ENCODE measurements at regions not wholly inside any gene's neighbourhood (a gene's known extent, or its start where the extent isn't known, plus 50 kb on each side); places are given as distances from the start of the nearest gene placed in this dataset.

DNA sequence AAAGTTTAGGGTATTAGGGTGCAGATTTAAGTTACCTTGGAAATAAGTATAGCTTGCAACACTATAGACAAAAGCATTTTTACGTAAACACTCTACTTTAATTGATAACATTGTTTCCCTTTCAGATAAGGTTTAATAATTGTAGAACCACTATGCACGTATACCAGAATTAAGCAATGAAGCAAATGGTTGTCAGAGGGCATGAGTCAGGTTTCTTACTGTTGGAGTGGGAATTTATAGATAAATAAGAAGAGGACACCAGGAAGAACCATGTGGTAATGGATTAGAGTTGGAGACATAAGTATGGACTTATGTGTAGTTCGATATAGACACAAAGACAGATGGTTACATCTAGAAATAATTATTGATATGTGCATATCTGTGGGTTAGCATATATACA lies 355.6 kb downstream of the ETV1 start:
- H3K9ac ChIP-seq (ENCODE audit: insufficient read length) = no peak overlapping the region
- TF ChIP-seq FOXP2 (optimal IDR thresholded peaks at IDR 0.05; ENCODE audit: control extremely low read depth, extremely low read length, insufficient read depth) (no peak), POLR2AphosphoS5 (IDR thresholded peaks at IDR 0.05; ENCODE audit: borderline replicate concordance, low read depth, low read length) (no peak), EZH2 (IDR thresholded peaks at IDR 0.05) (no peak)
- no peaks in the 10 kb centered on the region for H3K9me3 ChIP-seq (ENCODE audit: low read depth, low read length)
- H3K4me3 ChIP-seq = no peak overlapping the region
- no peaks in the 10 kb centered on the region for H3K36me3 ChIP-seq (ENCODE audit: insufficient read depth, low read length)
- no peak for DNase-seq (ENCODE audit: low read depth, low spot score)
- H3K27ac ChIP-seq = no peak overlapping the region

DNA sequence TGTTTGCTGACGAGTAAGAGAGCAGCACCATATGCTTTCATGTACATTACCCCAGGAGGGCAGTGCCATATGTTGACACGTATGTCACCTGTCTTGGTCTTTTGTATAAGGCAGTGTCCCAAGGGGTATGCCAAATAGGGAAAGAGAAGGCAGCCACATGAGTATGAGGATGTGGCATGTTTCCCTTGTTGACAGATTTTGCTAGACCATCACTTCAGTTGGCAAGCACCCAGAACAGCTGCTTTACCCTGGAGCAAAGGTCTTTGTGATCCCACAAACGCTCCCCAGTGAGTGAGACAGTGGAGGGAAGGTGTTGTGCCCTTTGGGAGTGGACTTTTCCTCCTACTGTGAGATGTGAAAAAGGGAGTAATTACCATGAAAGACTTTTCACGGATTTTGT lies 350.1 kb downstream of the ETV1 start:
- no peaks in the 10 kb centered on the region for H3K9me3 ChIP-seq (ENCODE audit: low read depth, low read length)
- no peaks in the 10 kb centered on the region for H3K36me3 ChIP-seq (ENCODE audit: insufficient read depth, low read length)
- H3K4me3 ChIP-seq = no peak overlapping the region
- H3K27ac ChIP-seq = no peak overlapping the region
- no peak for DNase-seq (ENCODE audit: low read depth, low spot score)
- H3K9ac ChIP-seq (ENCODE audit: insufficient read length) = no peak overlapping the region
- TF ChIP-seq POLR2AphosphoS5 (IDR thresholded peaks at IDR 0.05; ENCODE audit: borderline replicate concordance, low read depth, low read length) = no peak
- TF ChIP-seq FOXP2 (optimal IDR thresholded peaks at IDR 0.05; ENCODE audit: control extremely low read depth, extremely low read length, insufficient read depth) = no peak
- no peak for TF ChIP-seq EZH2 (IDR thresholded peaks at IDR 0.05)

DNA sequence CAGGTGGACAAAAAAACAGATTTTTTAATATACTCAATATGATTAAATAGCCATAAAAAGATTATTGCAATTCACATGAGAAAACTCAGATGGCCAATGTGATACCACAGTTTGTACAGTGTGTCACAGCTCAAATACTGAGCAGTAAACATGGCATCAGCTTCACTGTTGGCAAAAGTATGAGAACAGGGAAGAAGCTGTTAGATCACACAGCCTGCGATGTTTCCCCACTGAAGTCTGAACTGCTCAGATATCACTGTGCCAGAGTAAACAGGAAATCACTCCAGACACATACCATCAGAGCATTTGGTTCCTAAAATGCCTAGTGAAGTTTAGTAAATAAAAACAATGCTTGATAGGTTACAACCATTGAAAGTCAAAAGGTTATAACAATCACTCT lies 347.8 kb downstream of the ETV1 start:
- TF ChIP-seq EZH2 (IDR thresholded peaks at IDR 0.05) (no peak), POLR2AphosphoS5 (IDR thresholded peaks at IDR 0.05; ENCODE audit: borderline replicate concordance, low read depth, low read length) (no peak), FOXP2 (optimal IDR thresholded peaks at IDR 0.05; ENCODE audit: control extremely low read depth, extremely low read length, insufficient read depth) (no peak)
- H3K9ac ChIP-seq (ENCODE audit: insufficient read length) = no peak overlapping the region

DNA sequence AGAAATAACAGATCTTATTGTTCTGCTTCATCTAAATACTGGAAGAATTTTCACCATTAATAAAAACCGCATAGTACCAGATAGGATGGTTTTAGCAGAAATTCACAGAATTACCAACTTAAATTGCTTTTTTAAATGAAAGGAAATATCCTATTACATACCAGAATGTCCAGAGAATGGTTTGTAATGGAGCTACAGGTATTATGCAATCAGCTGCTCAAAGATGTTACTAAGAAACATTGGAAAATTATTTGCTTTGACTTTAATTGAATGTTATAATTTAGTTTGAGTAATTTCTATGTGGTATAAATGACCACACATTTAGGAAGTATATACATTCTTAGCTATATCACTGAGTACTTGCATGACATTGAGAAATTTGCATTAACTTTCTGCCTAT lies 338.3 kb downstream of the ETV1 start:
- H3K9ac ChIP-seq (ENCODE audit: insufficient read length) = no peak overlapping the region
- H3K4me3 ChIP-seq = no peak overlapping the region
- DNase-seq (ENCODE audit: low read depth, low spot score) = no peak
- TF ChIP-seq EZH2 (IDR thresholded peaks at IDR 0.05) (no peak), FOXP2 (optimal IDR thresholded peaks at IDR 0.05; ENCODE audit: control extremely low read depth, extremely low read length, insufficient read depth) (no peak), POLR2AphosphoS5 (IDR thresholded peaks at IDR 0.05; ENCODE audit: borderline replicate concordance, low read depth, low read length) (no peak)
- H3K36me3 ChIP-seq (ENCODE audit: insufficient read depth, low read length) = no peaks in the 10 kb centered on the region
- no peaks in the 10 kb centered on the region for H3K9me3 ChIP-seq (ENCODE audit: low read depth, low read length)
- no peak overlapping the region for H3K27ac ChIP-seq

More for the DNA sequence above, 347.8 kb downstream of the ETV1 start:
- Histone ChIP-seq H3K27ac (no peak overlapping the region), H3K4me3 (no peak overlapping the region), H3K36me3 (ENCODE audit: insufficient read depth, low read length) (no peaks in the 10 kb centered on the region), H3K9me3 (ENCODE audit: low read depth, low read length) (no peaks in the 10 kb centered on the region)
- no peak for DNase-seq (ENCODE audit: low read depth, low spot score)

DNA sequence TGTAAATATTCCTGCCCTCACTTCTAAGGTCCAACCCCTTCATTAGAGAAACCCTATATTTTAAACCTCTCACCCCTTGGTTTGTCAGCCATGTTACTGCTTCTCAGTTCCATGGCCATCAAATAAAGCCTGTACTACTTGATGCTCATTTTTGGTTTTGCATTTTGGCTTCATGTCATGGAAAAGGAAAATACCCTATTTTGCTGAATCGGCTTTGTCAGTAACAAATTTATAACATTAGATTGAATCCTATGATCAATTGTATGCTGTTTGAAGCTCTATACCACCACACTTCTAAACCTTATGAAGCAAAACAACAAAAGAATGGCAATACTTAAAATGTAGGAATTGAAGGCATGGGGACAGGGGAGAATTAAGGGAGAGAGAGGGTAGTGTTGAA lies 333.1 kb downstream of the ETV1 start:
- Histone ChIP-seq H3K4me3 (no peak overlapping the region), H3K9ac (ENCODE audit: insufficient read length) (no peak overlapping the region), H3K9me3 (ENCODE audit: low read depth, low read length) (no peaks in the 10 kb centered on the region; the same call in 1 of the 2 replicates), H3K36me3 (ENCODE audit: insufficient read depth, low read length) (no peaks in the 10 kb centered on the region), H3K27ac (no peak overlapping the region)
- no peak for TF ChIP-seq EZH2 (IDR thresholded peaks at IDR 0.05)
- TF ChIP-seq FOXP2 (optimal IDR thresholded peaks at IDR 0.05; ENCODE audit: control extremely low read depth, extremely low read length, insufficient read depth) = no peak
- TF ChIP-seq POLR2AphosphoS5 (IDR thresholded peaks at IDR 0.05; ENCODE audit: borderline replicate concordance, low read depth, low read length) = no peak
- no peak for DNase-seq (ENCODE audit: low read depth, low spot score)

DNA sequence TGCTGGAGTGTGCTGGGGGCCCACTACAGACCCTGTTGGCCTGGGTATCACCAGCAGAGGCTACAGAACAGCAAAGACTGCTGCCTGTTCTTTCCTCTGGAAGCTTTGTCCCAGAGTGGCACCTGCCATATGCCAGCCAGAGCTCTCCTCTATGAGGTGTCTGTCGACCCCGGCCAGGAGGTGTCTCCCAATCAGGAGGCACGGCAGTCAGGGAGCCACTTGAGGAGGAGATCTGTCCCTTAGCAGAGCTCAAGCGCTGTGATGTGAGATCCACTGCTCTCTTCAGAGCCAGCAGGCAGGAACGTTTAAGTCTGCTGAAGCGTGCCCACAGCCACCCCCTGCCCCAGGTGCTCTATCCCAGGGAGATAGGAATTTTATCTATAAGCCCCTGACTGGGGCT lies 316.2 kb downstream of the ETV1 start:
- Histone ChIP-seq H3K9me3 (ENCODE audit: low read depth, low read length) (no peaks in the 10 kb centered on the region), H3K27ac (no peak overlapping the region), H3K9ac (ENCODE audit: insufficient read length) (no peak overlapping the region), H3K36me3 (ENCODE audit: insufficient read depth, low read length) (no peaks in the 10 kb centered on the region), H3K4me3 (no peak overlapping the region)
- DNase-seq (ENCODE audit: low read depth, low spot score) = no peak
- TF ChIP-seq POLR2AphosphoS5 (IDR thresholded peaks at IDR 0.05; ENCODE audit: borderline replicate concordance, low read depth, low read length) (no peak), EZH2 (IDR thresholded peaks at IDR 0.05) (no peak), FOXP2 (optimal IDR thresholded peaks at IDR 0.05; ENCODE audit: control extremely low read depth, extremely low read length, insufficient read depth) (no peak)

DNA sequence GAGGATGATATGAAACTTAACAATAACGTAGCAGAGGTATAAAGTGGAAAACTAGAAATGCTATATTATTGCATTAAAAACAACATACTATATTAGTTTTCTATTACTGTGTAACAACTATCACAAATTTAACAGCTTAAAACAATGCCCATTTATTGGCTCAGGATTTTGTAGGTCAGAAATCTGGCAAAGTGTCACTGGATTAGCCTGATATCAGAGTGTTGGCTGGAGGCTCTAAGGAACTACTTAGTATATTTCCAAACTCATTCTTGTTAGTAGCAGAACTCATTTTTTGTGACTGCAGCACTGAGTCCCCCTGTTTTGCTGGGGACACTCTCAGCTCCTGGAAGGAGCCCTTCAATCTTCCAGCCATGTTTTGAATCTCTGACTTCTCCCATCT lies 306.8 kb downstream of the ETV1 start:
- Histone ChIP-seq H3K9me3 (ENCODE audit: low read depth, low read length) (no peaks in the 10 kb centered on the region), H3K27ac (no peak overlapping the region), H3K36me3 (ENCODE audit: insufficient read depth, low read length) (no peaks in the 10 kb centered on the region), H3K9ac (ENCODE audit: insufficient read length) (no peak overlapping the region), H3K4me3 (no peak overlapping the region)
- TF ChIP-seq FOXP2 (optimal IDR thresholded peaks at IDR 0.05; ENCODE audit: control extremely low read depth, extremely low read length, insufficient read depth) (no peak), POLR2AphosphoS5 (IDR thresholded peaks at IDR 0.05; ENCODE audit: borderline replicate concordance, low read depth, low read length) (no peak), EZH2 (IDR thresholded peaks at IDR 0.05) (no peak)
- no peak for DNase-seq (ENCODE audit: low read depth, low spot score)

DNA sequence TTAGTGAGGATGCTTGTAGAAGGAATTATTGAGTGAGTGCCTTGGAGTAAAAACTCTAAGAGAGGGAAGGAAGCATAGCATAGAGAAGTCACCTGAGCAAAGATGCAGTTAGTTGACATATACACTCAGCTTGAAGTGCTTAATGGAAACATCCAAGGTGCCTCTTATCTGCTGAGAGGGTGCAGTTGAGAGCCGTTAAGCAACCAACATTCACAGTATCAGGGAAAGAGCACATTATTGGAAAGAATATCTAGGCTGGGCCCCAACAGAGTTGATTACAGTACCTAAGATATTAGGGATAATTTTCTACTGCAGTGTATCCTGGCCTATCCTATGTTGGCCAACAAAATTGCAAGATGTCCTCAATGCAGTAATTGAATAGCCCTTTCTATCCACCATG lies 302.0 kb downstream of the ETV1 start:
- no peaks in the 10 kb centered on the region for H3K36me3 ChIP-seq (ENCODE audit: insufficient read depth, low read length)
- DNase-seq (ENCODE audit: low read depth, low spot score) = no peak
- no peak overlapping the region for H3K27ac ChIP-seq
- H3K9me3 ChIP-seq (ENCODE audit: low read depth, low read length) = no peaks in the 10 kb centered on the region
- H3K4me3 ChIP-seq = no peak overlapping the region
- H3K9ac ChIP-seq (ENCODE audit: insufficient read length) = no peak overlapping the region
- TF ChIP-seq EZH2 (IDR thresholded peaks at IDR 0.05) (no peak), FOXP2 (optimal IDR thresholded peaks at IDR 0.05; ENCODE audit: control extremely low read depth, extremely low read length, insufficient read depth) (no peak), POLR2AphosphoS5 (IDR thresholded peaks at IDR 0.05; ENCODE audit: borderline replicate concordance, low read depth, low read length) (no peak)

DNA sequence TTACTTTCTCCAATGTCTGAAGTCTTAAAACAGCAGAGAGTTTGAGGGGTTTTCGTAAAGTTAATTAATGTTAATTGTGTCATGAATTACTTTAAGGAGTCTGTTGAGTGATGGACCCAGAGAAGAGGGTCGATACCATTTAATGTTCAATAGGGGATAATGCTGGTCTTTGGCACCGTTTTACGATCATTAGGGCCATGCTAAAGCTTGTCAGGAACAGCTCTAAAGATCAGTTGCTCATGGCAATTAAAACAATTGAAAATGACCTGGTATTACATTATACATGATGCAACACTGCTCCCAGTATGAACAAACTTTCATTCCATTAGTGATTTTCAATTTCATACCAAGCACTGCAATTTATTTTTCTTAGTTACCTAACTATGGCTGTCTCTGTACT lies 296.9 kb downstream of the ETV1 start:
- H3K9me3 ChIP-seq (ENCODE audit: low read depth, low read length) = no peaks in the 10 kb centered on the region
- no peak overlapping the region for H3K27ac ChIP-seq
- no peak for DNase-seq (ENCODE audit: low read depth, low spot score)
- H3K36me3 ChIP-seq (ENCODE audit: insufficient read depth, low read length) = no peaks in the 10 kb centered on the region
- no peak overlapping the region for H3K9ac ChIP-seq (ENCODE audit: insufficient read length)
- no peak overlapping the region for H3K4me3 ChIP-seq
- no peak for TF ChIP-seq POLR2AphosphoS5 (IDR thresholded peaks at IDR 0.05; ENCODE audit: borderline replicate concordance, low read depth, low read length)
- TF ChIP-seq FOXP2 (optimal IDR thresholded peaks at IDR 0.05; ENCODE audit: control extremely low read depth, extremely low read length, insufficient read depth) = no peak
- TF ChIP-seq EZH2 (IDR thresholded peaks at IDR 0.05) = no peak
